ENCODE measurements at regions not wholly inside any gene's neighbourhood (a gene's known extent, or its start where the extent isn't known, plus 50 kb on each side); places are given as distances from the start of the nearest gene placed in this dataset.

- TF ChIP-seq CTCF (IDR thresholded peaks at IDR 0.05; ENCODE audit: low read depth, low read length): no peak
- no peak for TF ChIP-seq EZH2phosphoT487 (IDR thresholded peaks at IDR 0.05; ENCODE audit: low read depth)
Measured at GRCh38 chrX:85765651-85766050, 281.7 kb downstream of the CHM start.
